HG03575 (cell line): ENCODE measurements at regions not wholly inside any gene's neighbourhood (a gene's known extent, or its start where the extent isn't known, plus 50 kb on each side); places are given as distances from the start of the nearest gene placed in this dataset.

Experiments
- ATAC-seq: cut with Tn5 transposase; IDR thresholded peaks from one replicate; pipeline ENCODE4 v1.9.1; 2021; ENCODE audit not compliant: unreplicated experiment, insufficient number of reproducible peaks, low FRiP score; ENCODE audit errors: extremely low read depth

DNA sequence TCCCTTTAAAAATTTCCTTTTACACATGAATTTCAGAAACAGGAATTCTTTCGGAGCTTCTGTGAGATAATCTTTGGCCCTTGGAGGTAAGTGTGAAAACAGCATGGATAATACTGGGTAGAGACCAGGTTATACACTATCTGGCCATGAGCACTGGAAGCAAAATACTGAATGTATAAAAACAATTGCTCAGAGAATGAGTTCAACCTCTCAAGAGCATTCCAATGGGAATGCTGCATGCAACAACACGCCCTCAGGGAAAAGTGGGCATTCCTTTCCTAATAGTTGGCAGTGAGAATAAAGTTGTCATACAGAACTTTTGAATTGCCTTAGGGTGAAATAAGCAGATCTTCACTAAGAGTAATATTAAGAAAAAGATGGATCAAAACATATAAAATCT, 574.8 kb upstream of the DIPK2B start:
- no peak for ATAC-seq

DNA sequence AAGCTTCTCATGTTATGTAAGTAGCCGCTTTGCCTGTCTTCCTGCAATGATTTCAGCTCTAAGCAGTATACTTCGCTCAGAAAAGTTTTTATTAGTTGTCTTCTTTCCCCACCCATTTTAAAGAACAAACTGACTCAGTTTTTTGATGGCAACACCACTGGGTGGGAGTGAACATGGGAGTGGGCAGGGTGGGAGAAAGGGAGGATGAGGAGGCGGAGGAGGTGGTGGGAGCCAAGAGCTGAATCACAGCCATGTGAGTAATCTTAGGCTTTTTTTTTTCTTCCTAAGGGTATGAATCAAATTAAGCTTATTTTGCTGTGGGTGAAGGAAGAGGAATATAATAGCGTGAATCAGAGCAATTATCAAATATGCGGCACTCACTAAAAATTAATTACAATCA, 574.3 kb upstream of the DIPK2B start:
- ATAC-seq = no peak

DNA sequence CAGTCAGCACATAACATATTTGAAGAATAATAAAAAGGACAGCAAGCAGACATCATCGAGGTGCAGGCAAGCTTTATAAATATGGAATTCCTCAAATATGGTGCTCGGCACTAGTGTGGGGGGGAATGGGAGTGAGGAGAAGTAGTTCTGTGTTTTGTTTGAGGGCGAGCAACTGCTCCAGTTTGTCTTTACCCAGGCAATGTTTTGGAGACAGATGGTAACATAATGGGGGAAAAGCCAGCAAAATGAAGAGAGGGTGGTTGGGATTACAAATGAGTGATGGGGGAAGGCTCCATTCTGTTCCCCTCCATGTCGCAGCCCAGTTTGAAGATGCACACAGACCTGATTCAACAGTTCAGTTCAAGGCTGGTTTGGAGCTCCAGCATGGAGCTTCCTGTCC, 572.9 kb upstream of the DIPK2B start:
- no peak for ATAC-seq

DNA sequence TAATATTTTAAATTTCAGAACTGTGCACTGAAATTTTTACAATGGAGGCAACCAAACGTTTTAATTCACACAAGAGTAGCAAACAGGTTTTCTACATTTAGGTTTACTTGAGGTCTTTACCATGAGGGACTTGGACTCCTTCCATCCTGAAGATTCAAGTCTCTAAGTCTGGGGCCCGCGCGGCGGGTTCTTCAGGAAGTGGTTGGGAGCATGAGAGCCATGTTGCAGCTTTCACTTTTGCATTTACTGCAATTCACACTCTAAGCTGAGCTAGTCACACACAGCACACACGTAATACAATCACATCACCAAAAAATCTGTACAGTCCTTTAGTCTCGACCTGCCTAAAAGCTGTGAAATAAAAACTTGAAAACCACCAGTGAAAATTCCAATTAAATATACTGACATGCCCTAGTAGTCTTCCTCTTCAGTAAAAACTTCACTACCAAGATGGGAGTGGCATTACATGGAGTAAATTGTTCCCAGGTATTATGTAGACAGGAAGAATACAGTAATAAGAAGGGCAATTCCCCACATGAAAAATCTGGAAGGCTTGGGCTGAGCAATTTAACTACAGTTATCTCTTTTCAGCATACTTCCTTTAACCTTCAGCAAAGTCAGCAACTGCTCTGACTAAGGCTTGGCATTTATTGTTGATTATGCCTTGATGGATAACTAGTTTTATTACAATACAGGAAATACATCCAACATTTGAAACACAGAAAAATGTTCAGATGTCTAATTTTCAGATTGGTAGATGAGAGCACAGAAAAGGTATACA, 571.1 kb upstream of the DIPK2B start:
- ATAC-seq = no peak

GRCh38 chrX:45771114-45771513, 570.4 kb upstream of the DIPK2B start:
- ATAC-seq = no peak

GRCh38 chrX:45769761-45770582, 569.3 kb upstream of the DIPK2B start:
- peak; percentile 88 for ATAC-seq

DNA sequence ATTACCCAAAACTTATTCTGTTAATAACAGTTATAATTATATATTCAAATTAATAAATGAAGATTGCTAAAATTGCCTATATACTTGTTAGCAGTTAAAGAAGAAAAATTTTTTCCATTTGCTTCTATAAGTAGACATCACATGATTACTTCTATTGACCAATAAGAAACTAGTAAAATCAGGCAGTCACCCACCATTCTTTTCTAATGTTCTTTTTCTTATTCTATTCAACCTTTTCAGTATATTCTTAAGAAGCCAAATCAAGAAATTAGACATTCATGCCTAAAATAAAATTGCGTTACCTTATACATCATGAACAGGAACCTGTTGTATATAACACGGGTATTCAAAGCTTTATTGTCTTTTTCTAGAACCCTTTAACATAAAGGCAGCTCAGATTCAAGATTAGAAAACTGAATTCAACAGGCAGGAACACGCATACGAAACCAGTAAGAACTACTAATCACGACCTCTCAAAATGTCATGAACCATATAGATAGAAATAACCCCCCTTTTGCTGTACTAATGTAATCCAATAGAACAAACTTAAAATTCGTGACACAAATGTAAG, 568.1 kb upstream of the DIPK2B start:
- no peak for ATAC-seq

- no peak for ATAC-seq
These were observed 566.4 kb upstream of the DIPK2B start for GRCh38 chrX:45766981-45767501.

DNA sequence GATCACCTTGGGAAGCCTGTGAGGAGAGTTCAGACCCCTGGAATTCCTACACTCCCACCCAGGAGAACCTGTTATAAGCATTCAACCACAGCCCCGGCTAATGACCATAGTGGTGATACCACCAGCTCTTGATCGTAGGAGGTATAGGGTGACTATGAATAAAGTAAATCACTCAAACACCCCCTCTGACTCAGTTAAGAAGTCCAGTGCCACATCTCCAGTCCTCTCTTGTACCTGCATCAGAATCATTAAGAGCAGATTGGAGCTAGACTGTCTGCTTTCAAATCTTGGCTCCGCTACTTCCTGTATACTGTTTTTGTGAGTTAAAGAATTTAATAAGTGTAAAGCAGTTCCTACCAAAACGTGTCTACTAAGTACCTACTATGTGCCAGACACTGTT, 565.1 kb upstream of the DIPK2B start:
- no peak for ATAC-seq

GRCh38 chrX:45765281-45765680, 564.6 kb upstream of the DIPK2B start:
- no peak for ATAC-seq

- ATAC-seq = no peak
These were observed 562.3 kb upstream of the DIPK2B start for GRCh38 chrX:45762699-45763647.

DNA sequence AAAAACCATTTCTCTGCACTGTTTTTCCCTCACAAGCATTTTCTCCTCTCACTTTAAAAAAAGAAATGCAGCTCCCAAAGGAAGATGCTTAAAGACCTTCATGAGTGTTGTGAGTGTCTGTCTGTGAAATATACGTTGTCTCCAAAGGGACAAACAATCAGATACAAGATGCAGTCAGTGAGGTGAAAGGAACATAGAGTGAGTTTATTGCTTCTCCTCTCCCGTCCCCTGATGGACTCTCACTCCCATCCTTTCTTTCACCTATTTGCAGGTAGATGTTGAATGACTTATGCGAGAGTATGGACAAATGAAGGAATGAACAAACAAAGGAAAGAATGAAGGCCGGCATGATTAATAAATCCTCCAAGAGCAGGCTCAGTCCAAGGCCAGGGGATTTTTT, 561.2 kb upstream of the DIPK2B start:
- ATAC-seq = no peak

- ATAC-seq = no peak
These were observed 559.6 kb upstream of the DIPK2B start for GRCh38 chrX:45760187-45760742.

DNA sequence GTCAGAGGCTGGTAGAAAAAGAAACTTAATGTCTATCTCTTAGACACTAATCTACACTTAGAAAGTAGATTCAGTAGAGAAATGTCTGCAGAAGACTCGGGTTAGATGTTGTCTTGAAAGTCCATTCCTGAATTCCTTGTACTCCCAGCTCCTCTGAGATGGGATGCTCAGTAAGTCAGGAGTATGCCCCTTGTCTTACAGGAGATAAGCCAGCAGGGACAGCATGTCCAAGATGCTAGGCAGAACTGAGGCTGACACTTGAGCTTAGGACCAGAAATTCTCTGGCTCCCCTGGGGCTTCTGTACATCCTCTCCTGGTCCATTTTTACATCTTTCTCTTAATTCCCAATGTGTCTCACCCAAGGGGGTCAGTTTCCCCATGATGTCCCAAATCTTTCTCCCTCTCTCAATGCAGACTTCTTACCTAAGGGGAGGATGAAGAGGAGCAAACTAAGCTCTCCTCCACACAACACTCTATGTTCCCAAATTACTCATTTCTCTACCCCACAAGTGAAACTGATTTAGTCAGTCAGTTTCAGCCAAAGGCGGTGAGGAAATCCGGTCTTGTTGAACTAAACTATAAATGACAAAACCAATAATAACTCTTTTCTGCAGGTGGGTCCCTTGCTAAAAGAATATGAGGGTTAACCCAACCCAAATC, 558.2 kb upstream of the DIPK2B start:
- peak; percentile 45 for ATAC-seq

DNA sequence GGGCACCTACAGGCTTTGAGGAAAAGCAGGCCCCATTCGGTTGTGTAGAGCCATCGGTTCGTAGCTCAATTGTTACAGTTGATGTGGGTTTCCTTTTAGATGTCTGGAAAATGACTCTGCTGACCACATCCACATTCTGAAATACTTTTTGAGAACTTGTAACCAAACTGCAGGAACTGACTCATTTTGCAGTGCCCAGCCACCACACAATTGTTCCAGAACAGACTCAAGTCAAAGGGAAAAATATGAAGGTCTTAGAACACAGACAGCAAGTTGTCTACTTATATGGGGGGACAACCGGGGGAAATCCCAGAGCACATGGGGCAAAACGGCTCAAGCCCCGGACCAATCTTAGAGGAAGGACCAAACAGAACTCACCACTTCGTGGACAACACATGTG, 557.6 kb upstream of the DIPK2B start:
- ATAC-seq = peak; percentile 32

GRCh38 chrX:45757272-45757671, 556.6 kb upstream of the DIPK2B start:
- ATAC-seq = no peak

- no peak for ATAC-seq
These were observed 555.9 kb upstream of the DIPK2B start for GRCh38 chrX:45756557-45756956.

DNA sequence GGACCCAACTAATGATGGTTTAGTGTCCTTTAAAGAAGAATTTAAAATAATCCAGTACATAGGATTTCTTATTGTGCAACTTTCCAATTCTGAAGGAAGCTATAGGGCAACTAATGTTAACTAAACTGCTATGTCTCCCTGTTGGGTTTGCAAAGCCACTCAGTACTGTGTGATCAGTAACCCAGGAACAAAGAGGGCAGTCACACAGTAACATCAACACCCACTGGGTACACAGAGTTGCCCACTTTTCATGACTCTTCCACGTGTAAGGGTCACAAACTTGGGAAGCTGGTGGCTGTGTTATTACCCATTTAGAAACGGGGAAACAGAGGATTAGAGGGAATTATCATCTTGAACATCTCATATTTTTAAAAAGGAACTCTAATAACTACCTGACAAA, 555.0 kb upstream of the DIPK2B start:
- no peak for ATAC-seq
